Neutrophil (primary cell): ENCODE measurements at regions not wholly inside any gene's neighbourhood (a gene's known extent, or its start where the extent isn't known, plus 50 kb on each side); places are given as distances from the start of the nearest gene placed in this dataset.

Experiments used
- H3K27ac ChIP-seq: fragments of 200-600 bp; sonication (generic); 2 replicates; pipeline ENCODE4 v1.5.1; 2016; ENCODE audit warnings: mild to moderate bottlenecking, moderate library complexity
- H3K27me3 ChIP-seq: fragments of 200-600 bp; sonication (generic); 2 replicates; pipeline ENCODE4 v1.6.0; 2016; ENCODE audit warnings: mild to moderate bottlenecking
- H3K36me3 ChIP-seq: fragments of 200-600 bp; sonication (generic); 2 replicates; pipeline ENCODE4 v1.5.1; 2017
- H3K4me1 ChIP-seq, 2 experiments: fragments of 200-600 bp in 1 of 2; sonication (generic) in 1 of 2; 1 replicate in 1 of 2; 2 replicates in 1 of 2; pipeline versions ENCODE4 v1.5.1 to v1.6.1; 2013 to 2016; ENCODE audit warnings: low read depth in 1 of 2, low read length in 1 of 2, mild to moderate bottlenecking in 1 of 2, moderate library complexity in 1 of 2; ENCODE audit not compliant: control insufficient read depth in 1 of 2, insufficient read depth in 1 of 2
- H3K4me3 ChIP-seq, 2 experiments: fragments of 200-600 bp in 1 of 2; sonication (generic) in 1 of 2; 1 replicate in 1 of 2; 2 replicates in 1 of 2; pipeline ENCODE4 v1.5.1; 2013 to 2016; ENCODE audit warnings: low read depth in 1 of 2, low read length in 1 of 2, mild to moderate bottlenecking in 1 of 2, moderate library complexity in 1 of 2
- H3K9me3 ChIP-seq: fragments of 200-600 bp; sonication (generic); 2 replicates; pipeline ENCODE4 v1.5.1; 2016
- TF ChIP-seq, protein P1 (sequence below): fragments of 200-600 bp; sonication (generic); IDR thresholded peaks from 2 replicates; pipeline ENCODE4 v1.5.1; 2016; ENCODE audit warnings: antibody characterized with exemption

DNA sequence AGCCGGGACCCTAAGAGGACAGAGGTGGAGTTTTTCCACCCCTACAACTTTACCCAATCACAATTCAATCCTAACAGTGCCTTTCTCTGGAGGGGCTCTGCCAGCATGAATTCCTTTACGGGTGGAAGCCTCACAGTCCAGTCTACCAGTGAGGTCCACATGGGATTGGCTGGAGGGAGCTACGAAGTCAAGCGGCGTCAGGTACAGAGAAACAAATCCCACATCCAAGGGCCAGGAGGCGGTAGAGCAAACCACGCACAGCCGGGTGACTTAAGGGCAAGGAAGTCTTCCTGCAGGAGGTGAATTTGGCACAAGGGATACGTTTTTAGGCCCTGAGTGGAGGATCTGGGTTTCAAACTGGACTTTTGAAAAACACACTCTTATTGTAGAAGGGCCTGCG, 199.6 kb downstream of the UQCRFS1 start:
- Histone ChIP-seq H3K4me3 (no peak overlapping the region), H3K4me1 (no peaks in the 10 kb centered on the region), H3K27ac (no peak overlapping the region), H3K27me3 (no peaks in the 10 kb centered on the region), H3K9me3 (no peaks in the 10 kb centered on the region), H3K36me3 (no peaks in the 10 kb centered on the region)
- TF ChIP-seq, protein P1, sequence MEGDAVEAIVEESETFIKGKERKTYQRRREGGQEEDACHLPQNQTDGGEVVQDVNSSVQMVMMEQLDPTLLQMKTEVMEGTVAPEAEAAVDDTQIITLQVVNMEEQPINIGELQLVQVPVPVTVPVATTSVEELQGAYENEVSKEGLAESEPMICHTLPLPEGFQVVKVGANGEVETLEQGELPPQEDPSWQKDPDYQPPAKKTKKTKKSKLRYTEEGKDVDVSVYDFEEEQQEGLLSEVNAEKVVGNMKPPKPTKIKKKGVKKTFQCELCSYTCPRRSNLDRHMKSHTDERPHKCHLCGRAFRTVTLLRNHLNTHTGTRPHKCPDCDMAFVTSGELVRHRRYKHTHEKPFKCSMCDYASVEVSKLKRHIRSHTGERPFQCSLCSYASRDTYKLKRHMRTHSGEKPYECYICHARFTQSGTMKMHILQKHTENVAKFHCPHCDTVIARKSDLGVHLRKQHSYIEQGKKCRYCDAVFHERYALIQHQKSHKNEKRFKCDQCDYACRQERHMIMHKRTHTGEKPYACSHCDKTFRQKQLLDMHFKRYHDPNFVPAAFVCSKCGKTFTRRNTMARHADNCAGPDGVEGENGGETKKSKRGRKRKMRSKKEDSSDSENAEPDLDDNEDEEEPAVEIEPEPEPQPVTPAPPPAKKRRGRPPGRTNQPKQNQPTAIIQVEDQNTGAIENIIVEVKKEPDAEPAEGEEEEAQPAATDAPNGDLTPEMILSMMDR, result no peak

GRCh38 chr19:29012457-29012856, 200.5 kb downstream of the UQCRFS1 start:
- Histone ChIP-seq H3K4me1 (no peaks in the 10 kb centered on the region), H3K27ac (no peak overlapping the region), H3K9me3 (no peaks in the 10 kb centered on the region), H3K36me3 (no peaks in the 10 kb centered on the region), H3K27me3 (no peaks in the 10 kb centered on the region), H3K4me3 (no peak overlapping the region)
- TF ChIP-seq, protein P1, result no peak

- TF ChIP-seq, protein P1, result no peak
- Histone ChIP-seq H3K27me3 (no peaks in the 10 kb centered on the region), H3K36me3 (no peaks in the 10 kb centered on the region), H3K9me3 (no peaks in the 10 kb centered on the region), H3K4me1 (no peaks in the 10 kb centered on the region), H3K27ac (no peak overlapping the region), H3K4me3 (no peak overlapping the region)
Observed at GRCh38 chr19:29010276-29010675, 202.7 kb downstream of the UQCRFS1 start.

DNA sequence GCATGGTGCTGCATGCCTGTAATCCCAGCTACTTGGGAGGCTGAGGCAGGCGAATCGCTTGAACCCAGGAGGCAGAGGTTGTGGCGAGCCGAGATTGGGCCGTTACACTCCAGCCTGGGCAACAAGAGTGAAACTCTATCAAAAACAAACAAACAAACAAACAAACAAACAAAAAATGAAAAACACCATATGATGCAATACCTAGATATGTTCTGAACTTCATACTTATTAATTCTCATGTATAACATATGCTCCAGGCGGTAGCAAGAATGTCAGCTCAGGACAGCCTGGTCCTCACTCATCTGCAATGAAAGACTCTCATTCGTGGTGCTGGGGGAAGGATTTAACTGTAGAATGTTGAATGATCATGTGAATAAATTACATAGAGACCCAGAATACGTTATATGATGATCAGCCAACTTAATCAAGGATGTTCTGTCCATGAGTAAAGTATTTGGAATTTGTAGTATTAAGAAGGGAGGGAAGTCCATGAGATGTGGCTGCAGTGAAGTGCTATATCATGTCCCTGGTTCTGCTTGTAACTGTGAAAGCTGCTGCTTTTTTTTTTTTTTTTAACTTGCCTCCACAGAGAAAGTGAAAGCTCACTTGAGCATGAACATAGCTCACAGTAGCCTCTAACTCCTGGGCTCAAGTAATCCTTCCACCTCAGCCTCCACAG, 206.8 kb downstream of the UQCRFS1 start:
- Histone ChIP-seq H3K27me3 (no peaks in the 10 kb centered on the region), H3K4me1 (no peaks in the 10 kb centered on the region), H3K4me3 (no peak overlapping the region), H3K27ac (no peak overlapping the region), H3K36me3 (no peaks in the 10 kb centered on the region), H3K9me3 (no peaks in the 10 kb centered on the region)
- TF ChIP-seq, protein P1, result no peak

GRCh38 chr19:29004796-29005195, 208.2 kb downstream of the UQCRFS1 start:
- H3K9me3 ChIP-seq, result no peaks in the 10 kb centered on the region
- H3K36me3 ChIP-seq, result no peaks in the 10 kb centered on the region
- H3K27ac ChIP-seq, result no peak overlapping the region
- TF ChIP-seq, protein P1, result no peak
- no peaks in the 10 kb centered on the region for H3K4me1 ChIP-seq
- no peak overlapping the region for H3K4me3 ChIP-seq
- no peaks in the 10 kb centered on the region for H3K27me3 ChIP-seq
